Natural killer cell (primary cell): ENCODE measurements at regions not wholly inside any gene's neighbourhood (a gene's known extent, or its start where the extent isn't known, plus 50 kb on each side); places are given as distances from the start of the nearest gene placed in this dataset.

Source experiments
- ATAC-seq, 3 donors: fragments of 150-1000 bp in 2 of 3; fragments of 200-7000 bp in 1 of 3; cut with Tn5 transposase; 1 replicate in 1 of 3; 2 replicates in 2 of 3; pipeline ENCODE4 v1.10.0; 2021; ENCODE audit warnings: mild to moderate bottlenecking in 2 of 3, moderate library complexity in 2 of 3
- DNase-seq, 2 donors: peaks; one replicate each; pipeline versions ENCODE4 v3.0.0 to v3.0.0-alpha.2; 2013 to 2021; ENCODE audit warnings: mixed read lengths in 1 of 2
- H3K27ac ChIP-seq: one replicate; pipeline ENCODE4 v1.5.1; 2013; ENCODE audit warnings: mild to moderate bottlenecking, low read length
- H3K27me3 ChIP-seq: one replicate; pipeline ENCODE4 v1.6.1; 2013; ENCODE audit warnings: low read length; ENCODE audit not compliant: control insufficient read depth, insufficient read depth
- H3K36me3 ChIP-seq: one replicate; pipeline ENCODE4 v1.6.1; 2013; ENCODE audit warnings: low read length; ENCODE audit not compliant: control insufficient read depth, insufficient read depth
- H3K4me1 ChIP-seq: one replicate; pipeline ENCODE4 v1.6.1; 2013; ENCODE audit warnings: low read length; ENCODE audit not compliant: control insufficient read depth, insufficient read depth
- H3K4me3 ChIP-seq: one replicate; pipeline ENCODE4 v1.5.1; 2013; ENCODE audit warnings: low read length
- H3K9me3 ChIP-seq: one replicate; pipeline ENCODE4 v1.6.1; 2013; ENCODE audit warnings: low read length; ENCODE audit not compliant: control insufficient read depth, insufficient read depth
- H3K27ac Mint-ChIP-seq, 2 donors: one replicate each; pipeline ENCODE4 v1.8.0; 2022; ENCODE audit warnings: mild to moderate bottlenecking in 2 of 2, mixed read lengths in 2 of 2, moderate library complexity in 1 of 2
- H3K27me3 Mint-ChIP-seq, 2 donors: one replicate each; pipeline ENCODE4 v1.8.0; 2022; ENCODE audit warnings: low read depth in 2 of 2, mixed read lengths in 2 of 2
- H3K36me3 Mint-ChIP-seq: one replicate; pipeline ENCODE4 v1.8.0; 2022; ENCODE audit warnings: mixed read lengths
- H3K4me1 Mint-ChIP-seq, 2 donors: one replicate each; pipeline ENCODE4 v1.8.0; 2022; ENCODE audit warnings: mixed read lengths in 2 of 2
- H3K4me3 Mint-ChIP-seq: one replicate; pipeline ENCODE4 v1.8.0; 2022; ENCODE audit warnings: mild to moderate bottlenecking, moderate library complexity, mixed read lengths
- H3K9me3 Mint-ChIP-seq, 2 donors: one replicate each; pipeline ENCODE4 v1.8.0; 2022; ENCODE audit warnings: mixed read lengths in 2 of 2
- CTCF ChIP-seq: fragments of 200-600 bp; IDR thresholded peaks from one replicate; pipeline ENCODE4 v1.8.0; 2022; ENCODE audit warnings: antibody characterized with exemption
- WGBS: methylation state at CpG from one replicate; pipeline ENCODE4 v1.1.7; 2013; ENCODE audit warnings: missing lambda C conversion rate; ENCODE audit not compliant: insufficient coverage; 5-methylcytosine and 5-hydroxymethylcytosine counted together
- intact Hi-C: fragments of 100-400 bp; cut with micrococcal nuclease; formaldehyde crosslinking; loops from one replicate; pipeline ENCODE4 v1.14.2; 2022

GRCh38 chr6:23989885-23990533, 136.0 kb upstream of the NRSN1 start:
- Mint-ChIP-seq H3K9me3 (no peaks in the 10 kb centered on the region), H3K27me3 (no peaks in the 10 kb centered on the region), H3K36me3 (no peaks in the 10 kb centered on the region), H3K4me1 (no peaks in the 10 kb centered on the region), H3K27ac (no peak overlapping the region), H3K4me3 (no peak overlapping the region)
- no peak for ATAC-seq
- DNase-seq: no peak
- Histone ChIP-seq H3K27me3 (no peaks in the 10 kb centered on the region), H3K27ac (no peak overlapping the region), H3K4me3 (no peak overlapping the region), H3K4me1 (no peaks in the 10 kb centered on the region), H3K36me3 (no peaks in the 10 kb centered on the region), H3K9me3 (no peaks in the 10 kb centered on the region)
- intact Hi-C loops: no loop called here
- WGBS: 84% methylated on average over 3 of the region's 3 CpGs
- no peak for TF ChIP-seq CTCF

GRCh38 chr6:23994013-23994412, 132.0 kb upstream of the NRSN1 start:
- Mint-ChIP-seq H3K27ac (no peak overlapping the region), H3K4me3 (no peak overlapping the region), H3K4me1 (no peaks in the 10 kb centered on the region), H3K27me3 (no peaks in the 10 kb centered on the region), H3K36me3 (no peaks in the 10 kb centered on the region), H3K9me3 (peaks cover 2 to 6% of the 10 kb centered on the region in 2 donors)
- no peak for ATAC-seq
- Histone ChIP-seq H3K27me3 (no peaks in the 10 kb centered on the region), H3K27ac (no peak overlapping the region), H3K9me3 (no peaks in the 10 kb centered on the region), H3K4me1 (no peaks in the 10 kb centered on the region), H3K36me3 (no peaks in the 10 kb centered on the region), H3K4me3 (no peak overlapping the region)
- no CpG with 5 or more reads among the region's 1 CpG for WGBS
- intact Hi-C loops: no loop called here
- no peak for DNase-seq
- TF ChIP-seq CTCF: no peak

GRCh38 chr6:24004062-24004461, 122.0 kb upstream of the NRSN1 start:
- intact Hi-C loops: no loop called here
- Mint-ChIP-seq H3K4me3 (no peak overlapping the region), H3K27me3 (no peaks in the 10 kb centered on the region), H3K9me3 (peaks cover 0 to 9% of the 10 kb centered on the region in 2 donors), H3K36me3 (no peaks in the 10 kb centered on the region), H3K27ac (no peak overlapping the region), H3K4me1 (no peaks in the 10 kb centered on the region)
- Histone ChIP-seq H3K27ac (no peak overlapping the region), H3K4me3 (no peak overlapping the region), H3K4me1 (no peaks in the 10 kb centered on the region), H3K36me3 (no peaks in the 10 kb centered on the region), H3K9me3 (no peaks in the 10 kb centered on the region), H3K27me3 (no peaks in the 10 kb centered on the region)
- no peak for TF ChIP-seq CTCF
- 82% methylated on average over 3 of the region's 3 CpGs for WGBS
- ATAC-seq (no peak), DNase-seq (no peak)

GRCh38 chr6:24004659-24005058, 121.4 kb upstream of the NRSN1 start:
- no peak overlapping the region for H3K27ac Mint-ChIP-seq
- H3K27ac ChIP-seq: no peak overlapping the region
- no peaks in the 10 kb centered on the region for H3K4me1 Mint-ChIP-seq
- no peaks in the 10 kb centered on the region for H3K27me3 Mint-ChIP-seq
- H3K36me3 Mint-ChIP-seq: no peaks in the 10 kb centered on the region
- intact Hi-C loops: no loop called here
- H3K36me3 ChIP-seq: no peaks in the 10 kb centered on the region
- no peak overlapping the region for H3K4me3 ChIP-seq
- H3K9me3 ChIP-seq: no peaks in the 10 kb centered on the region
- no peaks in the 10 kb centered on the region for H3K27me3 ChIP-seq
- no peak for ATAC-seq
- H3K4me1 ChIP-seq: no peaks in the 10 kb centered on the region
- 56% methylated on average over 1 of the region's 1 CpG for WGBS
- no peak overlapping the region for H3K4me3 Mint-ChIP-seq
- H3K9me3 Mint-ChIP-seq: peaks cover 0 to 8% of the 10 kb centered on the region in 2 donors
- DNase-seq: no peak
- TF ChIP-seq CTCF: no peak
